NOMO-1 (cell line): ENCODE measurements at regions not wholly inside any gene's neighbourhood (a gene's known extent, or its start where the extent isn't known, plus 50 kb on each side); places are given as distances from the start of the nearest gene placed in this dataset.

Experiments used
- DNase-seq, 2 experiments: peaks; one replicate each; lab custom pipeline; 2025; ENCODE audit not compliant: unreplicated experiment in 2 of 2; lab: John Stamatoyannopoulos, UW

GRCh38 chr17:77306790-77307478, 166.2 kb downstream of the SEC14L1 start:
- DNase-seq = no peak

- no peak for DNase-seq
Measured at GRCh38 chr17:77307479-77308198, 166.9 kb downstream of the SEC14L1 start.

GRCh38 chr17:77308861-77309726, 168.3 kb downstream of the SEC14L1 start:
- DNase-seq = peak; percentile 52 to 62

GRCh38 chr17:77310336-77310735, 169.6 kb downstream of the SEC14L1 start:
- DNase-seq = no peak

- no peak for DNase-seq
Measured at GRCh38 chr17:77311371-77311981, 170.7 kb downstream of the SEC14L1 start.

DNA sequence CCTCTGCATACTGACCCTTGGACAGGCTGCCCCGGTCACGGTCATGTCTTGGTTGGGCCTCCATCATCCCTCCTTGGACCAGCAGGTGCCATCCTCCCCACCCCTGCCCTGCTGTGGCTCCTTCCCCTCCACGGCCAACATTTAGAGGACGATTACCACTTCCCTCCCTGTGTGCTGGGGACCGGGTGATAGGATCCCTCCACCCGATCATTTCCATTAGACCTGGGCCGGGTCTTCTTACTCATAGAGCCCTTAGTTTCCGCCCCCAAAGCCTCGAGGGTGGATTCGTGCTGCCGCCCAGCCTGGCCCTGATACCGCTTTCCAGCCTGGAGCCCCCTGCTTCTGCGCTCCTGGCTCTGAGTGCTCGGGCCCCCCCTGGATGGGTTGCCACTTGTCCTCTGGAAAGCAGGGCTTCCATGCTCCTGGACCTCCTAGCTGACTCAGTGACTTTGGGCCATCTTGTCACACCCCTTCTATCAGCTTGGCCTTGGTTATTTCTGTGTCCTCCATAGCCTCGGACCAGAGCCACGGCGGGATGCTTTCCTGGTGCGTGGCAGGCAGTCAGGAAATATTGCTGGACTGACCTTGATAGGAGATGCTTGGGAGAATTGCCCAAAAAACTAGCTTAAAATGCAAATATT, 171.4 kb downstream of the SEC14L1 start:
- DNase-seq = no peak

DNA sequence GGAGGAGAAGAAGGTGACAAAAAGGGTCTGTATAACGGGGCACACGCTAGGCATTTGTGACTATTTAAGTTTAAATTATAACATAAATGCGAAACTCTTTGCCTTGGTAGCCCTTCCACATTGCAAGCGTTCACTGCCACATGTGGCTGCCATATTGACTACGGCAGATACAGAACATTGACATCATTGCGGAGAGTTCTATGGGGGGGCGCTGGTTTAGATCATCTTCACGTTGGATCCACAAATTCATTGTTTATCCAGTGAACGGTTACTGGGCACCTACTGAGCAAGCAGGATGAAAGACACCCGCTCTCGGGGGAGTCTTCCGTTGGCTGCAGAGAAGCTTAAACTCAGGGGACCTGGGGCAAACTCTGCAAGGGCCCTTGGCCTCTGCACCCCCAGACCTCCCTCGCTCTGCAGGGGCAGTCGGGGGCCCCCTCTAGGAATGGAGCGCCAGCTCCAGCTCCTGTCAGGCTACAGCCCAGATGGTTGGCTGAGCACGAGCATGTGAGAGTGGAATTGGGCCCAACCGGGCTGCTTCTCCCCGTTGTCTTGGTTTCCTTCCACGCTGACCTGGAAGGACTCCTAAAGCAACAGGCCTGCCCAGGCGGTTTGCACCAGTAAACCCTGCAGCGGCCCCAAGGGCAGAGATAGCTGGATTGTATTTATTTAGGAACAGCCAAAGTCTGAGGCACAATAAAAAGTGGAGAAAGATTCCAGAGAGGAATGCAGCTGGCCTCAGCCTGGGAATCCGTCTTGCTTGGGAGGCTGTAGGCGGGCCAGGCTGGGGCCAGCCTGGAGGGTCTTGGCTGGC, 172.2 kb downstream of the SEC14L1 start:
- DNase-seq = no peak

DNA sequence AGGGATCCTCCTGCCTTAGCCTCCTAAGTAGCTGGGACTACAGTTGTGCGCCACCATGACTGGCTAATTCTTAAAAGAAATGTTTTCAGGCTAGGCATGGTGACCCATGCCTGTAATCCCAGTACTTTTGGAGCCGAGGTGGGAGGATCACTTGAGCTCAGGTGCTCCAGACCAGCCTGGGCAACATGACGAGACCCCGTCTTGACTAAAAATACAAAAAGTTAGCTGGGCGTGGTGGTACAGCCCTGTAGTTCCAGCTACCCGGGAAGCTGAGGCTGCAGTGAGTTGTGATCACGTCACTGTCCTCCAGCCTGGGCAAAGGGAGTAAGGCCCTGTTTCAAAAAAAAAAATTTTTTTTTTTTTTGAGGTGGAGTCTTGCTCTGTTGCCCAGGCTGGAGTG, 173.1 kb downstream of the SEC14L1 start:
- DNase-seq = no peak

GRCh38 chr17:77314601-77315000, 173.8 kb downstream of the SEC14L1 start:
- no peak for DNase-seq

DNA sequence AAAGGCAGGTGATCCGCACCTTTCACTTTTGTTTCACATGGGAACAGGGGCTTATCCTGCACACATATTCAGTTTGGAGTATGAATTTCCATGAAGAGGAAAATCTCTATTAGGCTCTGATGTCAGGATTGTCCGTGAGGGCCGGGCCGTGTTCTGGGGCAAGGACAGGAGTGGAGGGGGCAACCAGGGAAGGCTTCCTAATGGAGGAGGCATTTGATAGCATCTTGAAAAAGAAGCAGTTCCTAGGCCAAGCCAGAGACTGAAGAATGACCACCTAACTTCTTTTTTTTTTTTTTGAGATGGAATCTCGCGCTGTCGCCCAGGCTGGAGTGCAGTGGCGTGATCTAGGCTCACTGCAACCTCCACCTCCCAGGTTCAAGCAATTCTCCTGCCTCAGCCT, 174.2 kb downstream of the SEC14L1 start:
- no peak for DNase-seq

- DNase-seq = peak in 1 of 2 experiments; percentile 13
Measured at GRCh38 chr17:77315551-77316190, 174.9 kb downstream of the SEC14L1 start.

DNA sequence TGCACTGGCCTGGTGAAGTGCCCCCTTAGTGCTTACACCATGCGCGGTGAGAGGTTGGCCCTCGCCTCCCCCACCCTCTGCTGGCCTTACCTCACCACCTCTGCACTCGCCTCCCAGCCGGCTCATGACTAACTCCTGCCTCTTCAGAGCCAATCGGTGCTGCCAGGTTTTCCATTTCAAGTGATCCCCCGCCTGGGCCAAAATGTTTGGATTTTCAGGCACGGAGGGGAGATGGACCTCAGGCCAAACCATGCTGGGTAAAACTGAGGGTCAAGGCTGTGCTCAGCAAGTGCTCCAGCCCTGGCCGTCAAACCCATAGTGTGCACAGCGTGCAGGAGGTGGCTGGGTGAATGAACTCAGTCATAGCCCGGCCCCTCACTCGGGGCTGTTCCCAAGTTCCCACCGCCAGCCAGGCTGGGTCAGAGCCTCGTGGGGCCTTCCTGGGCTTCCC, 175.4 kb downstream of the SEC14L1 start:
- no peak for DNase-seq

- DNase-seq = no peak
Measured at GRCh38 chr17:77316651-77317050, 175.9 kb downstream of the SEC14L1 start.

- no peak for DNase-seq
Measured at GRCh38 chr17:77317091-77317750, 176.5 kb downstream of the SEC14L1 start.

GRCh38 chr17:77318021-77318420, 177.3 kb downstream of the SEC14L1 start:
- DNase-seq = no peak

GRCh38 chr17:77318491-77319210, 177.9 kb downstream of the SEC14L1 start:
- DNase-seq = peak; percentile 9 to 23

GRCh38 chr17:77319211-77320043, 178.7 kb downstream of the SEC14L1 start:
- DNase-seq = peak; percentile 67 to 71
